ENCODE measurements at regions not wholly inside any gene's neighbourhood (a gene's known extent, or its start where the extent isn't known, plus 50 kb on each side); places are given as distances from the start of the nearest gene placed in this dataset.

GRCh38 chr3:193974671-193975535 lies 161.0 kb upstream of the HES1 start:
- no peak for TF ChIP-seq POLR2AphosphoS5 (IDR thresholded peaks at IDR 0.05; ENCODE audit: low read depth, low read length)
- TF ChIP-seq POLR2A (IDR thresholded peaks at IDR 0.05; ENCODE audit: low read depth, low read length), result no peak
- no peak for TF ChIP-seq TAF1 (IDR thresholded peaks at IDR 0.05; ENCODE audit: low read depth, low read length)
